ENCODE measurements at regions not wholly inside any gene's neighbourhood (a gene's known extent, or its start where the extent isn't known, plus 50 kb on each side); places are given as distances from the start of the nearest gene placed in this dataset.

DNA sequence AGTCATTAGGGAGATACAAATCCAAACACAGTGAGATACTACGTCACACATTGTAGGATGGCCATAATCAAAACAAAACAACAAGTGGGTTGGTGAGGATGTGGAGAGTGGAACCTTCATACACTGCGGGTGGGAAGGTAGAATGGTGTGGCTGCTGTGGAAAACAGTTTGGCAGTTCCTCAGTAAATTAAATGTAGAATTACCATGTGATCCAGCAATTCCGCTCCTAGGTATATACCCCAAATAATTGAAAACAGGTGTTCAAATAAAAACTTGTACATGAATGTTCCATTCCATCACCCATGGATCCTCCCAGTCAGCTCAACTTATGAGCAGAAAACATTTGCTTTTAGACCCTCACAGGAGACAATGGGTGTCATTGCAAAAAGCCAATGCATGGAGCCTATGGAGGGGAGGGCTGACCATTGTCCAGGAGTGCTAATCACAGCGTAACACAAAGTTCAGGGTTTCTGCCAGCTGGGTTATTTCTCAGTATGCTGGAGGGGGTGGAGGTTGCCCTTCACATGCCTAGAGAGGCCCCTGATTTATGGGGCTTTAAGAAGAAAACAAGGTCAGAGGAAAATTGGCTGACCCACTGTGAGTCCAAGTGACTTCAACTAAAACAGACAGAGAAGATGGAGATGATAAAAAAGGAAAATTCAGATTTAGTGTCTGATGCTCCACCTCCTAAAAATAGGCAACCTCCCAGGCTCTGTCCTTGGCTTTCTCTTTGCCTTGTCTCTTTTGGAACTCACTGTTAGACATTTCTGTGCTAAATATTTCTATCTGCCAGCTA lies 124.1 kb downstream of the WDR11 start:
- TF ChIP-seq, protein P1, sequence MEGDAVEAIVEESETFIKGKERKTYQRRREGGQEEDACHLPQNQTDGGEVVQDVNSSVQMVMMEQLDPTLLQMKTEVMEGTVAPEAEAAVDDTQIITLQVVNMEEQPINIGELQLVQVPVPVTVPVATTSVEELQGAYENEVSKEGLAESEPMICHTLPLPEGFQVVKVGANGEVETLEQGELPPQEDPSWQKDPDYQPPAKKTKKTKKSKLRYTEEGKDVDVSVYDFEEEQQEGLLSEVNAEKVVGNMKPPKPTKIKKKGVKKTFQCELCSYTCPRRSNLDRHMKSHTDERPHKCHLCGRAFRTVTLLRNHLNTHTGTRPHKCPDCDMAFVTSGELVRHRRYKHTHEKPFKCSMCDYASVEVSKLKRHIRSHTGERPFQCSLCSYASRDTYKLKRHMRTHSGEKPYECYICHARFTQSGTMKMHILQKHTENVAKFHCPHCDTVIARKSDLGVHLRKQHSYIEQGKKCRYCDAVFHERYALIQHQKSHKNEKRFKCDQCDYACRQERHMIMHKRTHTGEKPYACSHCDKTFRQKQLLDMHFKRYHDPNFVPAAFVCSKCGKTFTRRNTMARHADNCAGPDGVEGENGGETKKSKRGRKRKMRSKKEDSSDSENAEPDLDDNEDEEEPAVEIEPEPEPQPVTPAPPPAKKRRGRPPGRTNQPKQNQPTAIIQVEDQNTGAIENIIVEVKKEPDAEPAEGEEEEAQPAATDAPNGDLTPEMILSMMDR (IDR thresholded peaks at IDR 0.05; ENCODE audit: low read length) = no peak
- TF ChIP-seq EZH2 (IDR thresholded peaks at IDR 0.05; ENCODE audit: borderline replicate concordance, low read length) = no peak
